ENCODE measurements at regions not wholly inside any gene's neighbourhood (a gene's known extent, or its start where the extent isn't known, plus 50 kb on each side); places are given as distances from the start of the nearest gene placed in this dataset.
"Not testable (repeated sequence)": the region's sequence is repeated elsewhere in the genome, so short reads cannot be mapped to it uniquely, and the experiment has no call there.

DNA sequence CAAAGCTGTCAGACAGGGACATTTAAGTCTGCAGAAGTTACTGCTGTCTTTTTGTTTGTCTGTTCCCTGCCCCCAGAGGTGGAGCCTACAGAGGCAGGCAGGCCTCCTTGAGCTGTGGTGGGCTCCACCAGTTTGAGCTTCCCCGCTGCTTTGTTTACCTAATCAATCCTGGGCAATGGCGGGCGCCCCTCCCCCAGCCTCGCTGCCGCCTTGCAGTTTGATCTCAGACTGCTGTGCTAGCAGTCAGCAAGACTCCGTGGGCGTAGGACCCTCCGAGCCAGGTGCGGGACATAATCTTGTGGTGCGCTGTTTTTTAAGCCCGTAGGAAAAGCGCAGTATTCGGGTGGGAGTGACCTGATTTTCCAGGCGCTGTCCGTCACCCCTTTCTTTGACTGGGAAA, 466.8 kb downstream of the BCKDHB start:
- TF ChIP-seq, protein P1, sequence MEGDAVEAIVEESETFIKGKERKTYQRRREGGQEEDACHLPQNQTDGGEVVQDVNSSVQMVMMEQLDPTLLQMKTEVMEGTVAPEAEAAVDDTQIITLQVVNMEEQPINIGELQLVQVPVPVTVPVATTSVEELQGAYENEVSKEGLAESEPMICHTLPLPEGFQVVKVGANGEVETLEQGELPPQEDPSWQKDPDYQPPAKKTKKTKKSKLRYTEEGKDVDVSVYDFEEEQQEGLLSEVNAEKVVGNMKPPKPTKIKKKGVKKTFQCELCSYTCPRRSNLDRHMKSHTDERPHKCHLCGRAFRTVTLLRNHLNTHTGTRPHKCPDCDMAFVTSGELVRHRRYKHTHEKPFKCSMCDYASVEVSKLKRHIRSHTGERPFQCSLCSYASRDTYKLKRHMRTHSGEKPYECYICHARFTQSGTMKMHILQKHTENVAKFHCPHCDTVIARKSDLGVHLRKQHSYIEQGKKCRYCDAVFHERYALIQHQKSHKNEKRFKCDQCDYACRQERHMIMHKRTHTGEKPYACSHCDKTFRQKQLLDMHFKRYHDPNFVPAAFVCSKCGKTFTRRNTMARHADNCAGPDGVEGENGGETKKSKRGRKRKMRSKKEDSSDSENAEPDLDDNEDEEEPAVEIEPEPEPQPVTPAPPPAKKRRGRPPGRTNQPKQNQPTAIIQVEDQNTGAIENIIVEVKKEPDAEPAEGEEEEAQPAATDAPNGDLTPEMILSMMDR (IDR thresholded peaks at IDR 0.05 in 4 of 5, conservative IDR thresholded peaks at IDR 0.05 in 1 of 5) = not testable (repeated sequence)
- TF ChIP-seq POLR2A (IDR thresholded peaks at IDR 0.05) = not testable (repeated sequence)

All from gastrocnemius medialis (tissue), 4 donors.